ENCODE measurements at regions not wholly inside any gene's neighbourhood (a gene's known extent, or its start where the extent isn't known, plus 50 kb on each side); places are given as distances from the start of the nearest gene placed in this dataset.

- Histone ChIP-seq H4K20me1 (replicated peaks; ENCODE audit: insufficient read depth) (no peaks in the 10 kb centered on the region), H3F3A (replicated peaks; ENCODE audit: low read depth) (no peaks in the 10 kb centered on the region), H3K4me3 (no peak overlapping the region), H3K79me2 (replicated peaks; ENCODE audit: insufficient read depth) (no peaks in the 10 kb centered on the region), H3K4me1 (ENCODE audit: insufficient read depth) (no peaks in the 10 kb centered on the region), H3K27ac (ENCODE audit: low read depth) (no peak overlapping the region), H2AFZ (no peak overlapping the region), H3K9me2 (ENCODE audit: insufficient read depth) (no peaks in the 10 kb centered on the region), H3K36me3 (ENCODE audit: insufficient read depth) (no peaks in the 10 kb centered on the region), H3K27me3 (ENCODE audit: insufficient read depth) (no peaks in the 10 kb centered on the region), H3K4me2 (no peak overlapping the region)
- Mint-ChIP-seq H3K4me1 (no peaks in the 10 kb centered on the region), H3K27me3 (ENCODE audit: insufficient read depth, low read depth, poor library complexity) (peaks cover 1% of the 10 kb centered on the region), H3K36me3 (ENCODE audit: low read depth) (no peaks in the 10 kb centered on the region), H3K9me3 (no peaks in the 10 kb centered on the region), H3K4me3 (no peak overlapping the region), H3K27ac (no peak overlapping the region)
- ATAC-seq: no peak
- TF ChIP-seq CREB1 (CRISPR knock-in tag; IDR thresholded peaks at IDR 0.05; ENCODE audit: low read depth) (no peak), CTCF (conservative IDR thresholded peaks at IDR 0.05; ENCODE audit: low read depth in 2 of 2) (no peak)
- DNase-seq (ENCODE audit: low spot score): no peak
These were observed 835.6 kb downstream of the PCDH17 start for GRCh38 chr13:58467176-58467575.

- no peak for DNase-seq (ENCODE audit: low spot score)
- no peak overlapping the region for H2AFZ ChIP-seq
- H4K20me1 ChIP-seq (replicated peaks; ENCODE audit: insufficient read depth): no peaks in the 10 kb centered on the region
- peaks cover 1% of the 10 kb centered on the region for H3K27me3 Mint-ChIP-seq (ENCODE audit: insufficient read depth, low read depth, poor library complexity)
- H3K4me1 ChIP-seq (ENCODE audit: insufficient read depth): no peaks in the 10 kb centered on the region
- H3K36me3 ChIP-seq (ENCODE audit: insufficient read depth): no peaks in the 10 kb centered on the region
- no peak for ATAC-seq
- H3K4me3 Mint-ChIP-seq: no peak overlapping the region
- no peaks in the 10 kb centered on the region for H3K9me2 ChIP-seq (ENCODE audit: insufficient read depth)
- no peaks in the 10 kb centered on the region for H3K27me3 ChIP-seq (ENCODE audit: insufficient read depth)
- H3K4me3 ChIP-seq: no peak overlapping the region
- H3F3A ChIP-seq (replicated peaks; ENCODE audit: low read depth): no peaks in the 10 kb centered on the region
- no peaks in the 10 kb centered on the region for H3K79me2 ChIP-seq (replicated peaks; ENCODE audit: insufficient read depth)
- peaks cover 6% of the 10 kb centered on the region for H3K4me1 Mint-ChIP-seq
- H3K27ac ChIP-seq (ENCODE audit: low read depth): no peak overlapping the region
- H3K9me3 Mint-ChIP-seq: no peaks in the 10 kb centered on the region
- no peaks in the 10 kb centered on the region for H3K36me3 Mint-ChIP-seq (ENCODE audit: low read depth)
- no peak overlapping the region for H3K27ac Mint-ChIP-seq
- no peak overlapping the region for H3K4me2 ChIP-seq
- no peak for TF ChIP-seq ZNF114 (CRISPR knock-in tag; IDR thresholded peaks at IDR 0.05)
- no peak for TF ChIP-seq ETS1 (IDR thresholded peaks at IDR 0.05)
- no peak for TF ChIP-seq CTCF (conservative IDR thresholded peaks at IDR 0.05; ENCODE audit: low read depth in 2 of 2)
- TF ChIP-seq EZH2 (IDR thresholded peaks at IDR 0.05; ENCODE audit: low read depth, unreplicated experiment): no peak
- no peak for TF ChIP-seq POLR2AphosphoS5 (IDR thresholded peaks at IDR 0.05; ENCODE audit: low read depth)
- no peak for TF ChIP-seq JUNB (IDR thresholded peaks at IDR 0.05; ENCODE audit: unreplicated experiment)
- TF ChIP-seq EZH2phosphoT487 (IDR thresholded peaks at IDR 0.05; ENCODE audit: unreplicated experiment): no peak
- no peak for TF ChIP-seq ZNF462 (CRISPR knock-in tag; IDR thresholded peaks at IDR 0.05)
- TF ChIP-seq NANOG (IDR thresholded peaks at IDR 0.05; ENCODE audit: borderline replicate concordance): no peak
- TF ChIP-seq STAT1 (IDR thresholded peaks at IDR 0.05; ENCODE audit: unreplicated experiment): no peak
These were observed 840.9 kb downstream of the PCDH17 start for GRCh38 chr13:58472483-58472882.

Data from GM23338 (cell line).